Urothelium cell line (cell line): ENCODE measurements at regions not wholly inside any gene's neighbourhood (a gene's known extent, or its start where the extent isn't known, plus 50 kb on each side); places are given as distances from the start of the nearest gene placed in this dataset.
A peak's percentile ranks its signal among the peaks of the same experiment; 100 is the strongest.

ENCODE experiments used
- DNase-seq: peaks from one replicate; pipeline ENCODE4 v3.0.0; 2011; ENCODE audit warnings: low spot score, mixed read lengths
- FAIRE-seq: peaks from 2 replicates; lab custom pipeline; 2011; peaks lifted over from hg19 to GRCh38; lab: Jason Lieb, UNC

- DNase-seq = no peak
- no peak for FAIRE-seq
Observed at GRCh38 chr6:91534614-91535013, 947.7 kb upstream of the MAP3K7 start.

DNA sequence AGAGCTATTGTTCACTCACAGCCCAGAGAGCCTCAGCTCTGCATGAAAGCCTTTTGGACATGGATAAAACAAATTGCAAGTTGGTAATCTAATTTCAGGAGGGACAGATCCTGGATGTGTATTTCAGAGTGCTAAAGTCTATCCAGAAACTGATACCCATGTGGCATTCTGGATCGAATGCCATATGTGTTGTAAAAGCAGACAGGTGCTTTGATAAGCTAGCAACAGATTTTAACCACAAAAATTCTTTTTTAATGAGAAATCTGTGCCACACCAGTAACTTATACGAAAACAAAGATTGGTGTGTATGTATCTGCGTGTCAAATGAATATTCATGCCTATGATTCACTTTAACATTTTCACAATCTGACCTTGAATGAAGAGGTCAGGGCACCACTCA, 936.6 kb upstream of the MAP3K7 start:
- DNase-seq (no peak), FAIRE-seq (no peak)

- DNase-seq (no peak), FAIRE-seq (no peak)
Observed at GRCh38 chr6:91521999-91522398, 935.1 kb upstream of the MAP3K7 start.

DNA sequence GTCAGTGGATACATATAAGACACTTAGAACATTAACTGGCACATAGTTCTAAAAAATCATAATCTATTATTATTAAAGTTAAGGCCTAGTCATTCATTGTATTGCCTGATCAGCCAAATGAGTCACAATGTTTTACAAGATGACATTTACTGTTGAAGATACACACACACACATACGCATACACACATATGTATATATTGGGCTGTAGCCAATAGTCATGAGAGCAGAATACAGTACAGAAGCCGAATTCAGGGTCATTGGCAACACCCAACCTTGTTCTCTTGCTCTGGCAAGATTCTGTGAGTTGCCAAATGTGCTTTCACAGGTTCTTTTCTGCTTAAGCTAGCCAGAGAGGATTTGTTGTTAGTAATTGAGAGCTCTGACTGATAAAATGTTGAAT, 922.8 kb upstream of the MAP3K7 start:
- FAIRE-seq = no peak

GRCh38 chr6:91509039-91509438, 922.2 kb upstream of the MAP3K7 start:
- FAIRE-seq (no peak), DNase-seq (no peak)

More for the DNA sequence above, 922.8 kb upstream of the MAP3K7 start:
- DNase-seq = no peak

DNA sequence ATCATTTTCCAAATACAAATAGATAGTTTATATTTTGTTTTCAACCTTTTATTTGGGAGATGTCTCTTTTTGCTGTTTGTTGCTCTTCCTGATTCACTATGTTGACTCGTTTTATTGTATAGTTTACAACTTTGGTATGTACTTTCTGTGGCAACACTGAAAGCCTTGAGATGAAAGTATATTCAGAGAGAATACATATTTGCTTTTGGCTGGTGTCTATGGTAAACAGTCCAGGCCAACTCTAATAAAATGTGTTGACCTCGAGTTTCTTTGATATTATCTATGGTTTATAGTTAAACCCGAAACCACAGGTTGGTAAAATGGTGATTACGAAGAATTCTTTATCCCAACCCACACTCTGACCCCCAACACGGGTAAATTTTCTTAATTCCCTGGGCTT, 919.6 kb upstream of the MAP3K7 start:
- FAIRE-seq (no peak), DNase-seq (no peak)

GRCh38 chr6:91505199-91505598, 918.3 kb upstream of the MAP3K7 start:
- DNase-seq = no peak

DNA sequence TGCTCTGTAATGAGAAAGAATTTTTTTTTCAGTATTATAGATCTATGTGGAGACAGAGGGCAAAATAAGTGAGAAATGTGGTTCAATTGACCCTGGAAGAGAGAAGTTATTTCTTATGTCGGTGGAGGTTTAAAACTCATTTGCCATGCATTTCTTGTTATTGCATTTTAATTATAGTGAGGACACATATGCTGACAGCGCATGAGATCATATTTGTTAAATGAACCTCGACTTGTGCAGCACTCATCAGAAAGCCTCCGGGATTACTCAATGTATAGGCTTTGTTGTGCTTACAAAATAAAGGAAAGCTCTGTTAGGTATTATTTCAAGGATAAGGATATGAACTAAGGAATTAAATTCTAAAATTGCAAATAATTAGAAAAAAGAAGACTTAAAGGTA, 915.1 kb upstream of the MAP3K7 start:
- FAIRE-seq = no peak
- DNase-seq = no peak

More at GRCh38 chr6:91505199-91505598, 918.3 kb upstream of the MAP3K7 start:
- FAIRE-seq = no peak

- no peak for FAIRE-seq
- DNase-seq = no peak
Observed at GRCh38 chr6:91500689-91501303, 913.9 kb upstream of the MAP3K7 start.

DNA sequence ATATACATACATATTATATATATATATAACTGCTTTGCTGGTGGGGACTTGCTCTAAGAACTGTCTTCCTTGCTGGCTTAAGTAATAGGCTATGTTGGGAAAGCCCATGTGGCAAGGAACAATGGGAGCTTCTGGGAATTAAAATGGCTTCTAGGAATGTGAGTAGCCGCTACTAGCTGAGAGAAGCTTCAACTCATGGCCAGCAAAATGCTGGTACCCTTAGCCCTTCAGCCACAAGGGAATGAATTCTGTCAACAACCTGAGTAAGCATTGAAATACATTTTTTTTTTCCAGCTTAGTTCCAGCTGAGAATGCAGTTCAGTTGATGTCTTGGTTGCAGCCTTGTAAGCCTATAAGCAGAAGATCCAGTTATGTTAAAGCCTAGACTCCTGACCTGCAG, 911.7 kb upstream of the MAP3K7 start:
- no peak for DNase-seq
- FAIRE-seq = no peak

DNA sequence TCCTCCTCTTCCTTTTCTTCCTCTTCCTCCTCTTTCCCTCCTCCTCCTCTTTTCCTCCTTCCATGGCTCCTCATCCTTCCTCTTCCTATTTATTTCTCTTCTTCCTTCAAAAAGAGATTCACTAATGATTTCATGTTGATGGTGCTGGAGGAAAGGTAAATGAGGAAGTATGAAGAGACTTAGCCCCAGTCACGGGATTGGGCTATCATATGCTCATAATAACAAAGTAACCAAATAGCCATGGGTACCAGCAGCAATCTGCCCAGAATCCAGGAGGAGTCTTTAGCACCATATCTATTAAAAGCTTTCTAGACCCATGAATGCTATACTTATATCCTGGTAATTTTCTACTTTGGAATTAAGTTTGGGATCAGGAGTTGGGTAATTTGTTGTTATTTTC, 910.9 kb upstream of the MAP3K7 start:
- DNase-seq (no peak), FAIRE-seq (no peak)

GRCh38 chr6:91490671-91491301, 903.9 kb upstream of the MAP3K7 start:
- DNase-seq = no peak
- no peak for FAIRE-seq

DNA sequence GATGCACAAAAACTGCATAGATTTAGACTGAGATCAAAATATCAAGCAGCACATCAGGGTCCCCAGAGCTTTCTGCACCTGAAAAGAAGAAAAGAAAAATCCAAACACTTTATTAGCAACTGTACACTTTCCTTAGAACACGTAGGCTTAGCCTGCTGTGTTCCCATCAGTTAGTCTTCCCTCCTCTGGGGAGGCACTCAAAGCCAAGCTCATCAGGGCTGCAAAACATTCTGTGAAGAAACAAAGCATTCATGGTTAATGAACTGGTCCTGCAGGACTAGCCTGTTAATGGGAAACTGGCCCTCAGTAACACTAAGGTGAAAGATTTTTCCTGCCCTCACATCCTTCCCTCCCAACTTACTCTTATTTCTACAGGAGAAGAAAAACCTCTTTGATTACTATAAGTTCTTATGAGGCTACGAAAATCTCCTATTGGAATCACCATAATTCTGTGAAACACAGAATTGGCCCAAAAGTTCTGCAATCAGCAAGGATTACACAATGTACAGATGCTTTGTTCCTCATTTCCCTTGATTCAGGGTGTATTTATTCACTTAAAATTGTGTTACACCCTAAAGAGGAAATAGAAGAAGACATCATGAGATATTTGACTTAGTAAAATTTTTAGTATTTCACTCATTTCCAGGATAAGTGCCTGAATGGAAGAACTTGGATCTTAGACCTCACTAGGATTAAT, 901.0 kb upstream of the MAP3K7 start:
- no peak for FAIRE-seq
- no peak for DNase-seq

DNA sequence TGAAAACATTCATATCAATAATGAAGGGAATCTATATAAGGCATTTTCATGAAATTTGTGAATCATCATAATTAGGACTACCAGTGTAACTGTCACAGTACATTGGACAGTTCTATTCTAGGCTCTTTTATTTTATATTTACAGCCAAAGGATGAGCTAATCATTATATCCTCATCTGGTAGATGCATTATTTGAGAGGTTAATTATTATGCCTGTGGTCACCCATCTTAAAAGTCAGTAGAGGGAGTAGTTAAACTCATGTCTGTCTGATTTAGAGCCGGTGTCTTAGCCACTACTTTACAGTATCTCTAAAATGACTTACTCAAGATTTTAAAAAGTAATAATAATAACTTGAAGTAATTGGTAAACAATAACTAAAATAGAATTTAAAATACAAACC, 899.3 kb upstream of the MAP3K7 start:
- FAIRE-seq (no peak), DNase-seq (no peak)

- FAIRE-seq = no peak
- no peak for DNase-seq
Observed at GRCh38 chr6:91485047-91485446, 898.2 kb upstream of the MAP3K7 start.

- DNase-seq = no peak
- no peak for FAIRE-seq
Observed at GRCh38 chr6:91483415-91484105, 896.7 kb upstream of the MAP3K7 start.

GRCh38 chr6:91482498-91482897, 895.6 kb upstream of the MAP3K7 start:
- FAIRE-seq (no peak), DNase-seq (no peak)

DNA sequence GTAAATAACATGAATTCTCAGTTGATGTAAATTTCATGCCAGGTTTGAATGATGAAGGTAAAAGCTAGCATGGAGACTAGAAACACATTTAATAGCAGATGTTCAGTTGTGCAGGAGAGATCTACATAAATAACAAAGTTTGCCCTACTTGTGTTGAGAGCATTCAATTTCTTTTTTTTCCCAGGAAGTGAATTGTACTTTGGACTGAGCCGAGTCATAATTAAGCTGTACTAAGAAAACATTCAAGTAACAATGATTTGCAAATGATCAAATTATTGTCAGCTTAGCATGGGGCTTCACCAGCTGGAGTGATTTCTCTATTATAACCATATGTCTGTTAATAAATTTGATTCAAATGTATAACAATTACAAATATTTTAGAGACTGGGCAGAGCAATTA, 893.5 kb upstream of the MAP3K7 start:
- no peak for DNase-seq

DNA sequence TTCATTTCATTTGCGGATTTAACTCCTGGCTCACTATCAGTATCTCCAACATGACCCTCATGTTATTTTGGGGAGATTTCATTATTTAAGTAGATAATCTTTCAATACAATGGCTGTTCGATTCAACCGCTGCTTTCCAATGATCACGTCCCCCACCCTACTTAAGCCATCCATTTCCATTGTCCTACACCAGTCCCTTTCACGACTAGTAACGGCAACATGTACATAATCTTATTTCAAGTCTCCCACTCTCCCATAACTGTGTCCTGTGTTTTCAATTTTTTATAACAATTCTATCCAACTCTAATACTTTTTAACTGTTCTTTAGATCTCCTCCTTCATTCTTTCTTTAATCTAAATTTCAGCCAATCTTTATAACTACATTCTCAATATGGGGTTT, 890.8 kb upstream of the MAP3K7 start:
- FAIRE-seq = no peak

More for the DNA sequence above, 893.5 kb upstream of the MAP3K7 start:
- FAIRE-seq = no peak

DNA sequence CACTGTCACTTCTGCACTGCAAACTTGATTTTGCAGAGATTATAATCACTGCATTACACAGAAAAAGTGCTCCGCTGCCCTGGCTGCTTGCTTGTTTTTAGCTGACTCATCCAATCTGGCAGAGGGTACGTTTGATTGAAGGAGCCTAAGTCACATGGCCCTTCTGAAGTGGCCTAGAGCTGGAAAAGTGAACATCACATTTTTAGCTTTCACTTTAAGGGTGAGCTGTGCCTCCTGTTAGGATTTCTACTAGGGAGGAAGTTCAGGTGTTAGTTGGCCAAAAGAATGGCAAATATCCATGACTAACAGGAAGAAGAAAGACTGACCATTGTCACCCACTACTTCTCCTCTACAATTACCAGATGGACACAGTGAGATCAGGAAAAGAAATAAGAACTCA, 889.1 kb upstream of the MAP3K7 start:
- no peak for FAIRE-seq
- DNase-seq = peak; percentile 33

More for the DNA sequence above, 890.8 kb upstream of the MAP3K7 start:
- no peak for DNase-seq

DNA sequence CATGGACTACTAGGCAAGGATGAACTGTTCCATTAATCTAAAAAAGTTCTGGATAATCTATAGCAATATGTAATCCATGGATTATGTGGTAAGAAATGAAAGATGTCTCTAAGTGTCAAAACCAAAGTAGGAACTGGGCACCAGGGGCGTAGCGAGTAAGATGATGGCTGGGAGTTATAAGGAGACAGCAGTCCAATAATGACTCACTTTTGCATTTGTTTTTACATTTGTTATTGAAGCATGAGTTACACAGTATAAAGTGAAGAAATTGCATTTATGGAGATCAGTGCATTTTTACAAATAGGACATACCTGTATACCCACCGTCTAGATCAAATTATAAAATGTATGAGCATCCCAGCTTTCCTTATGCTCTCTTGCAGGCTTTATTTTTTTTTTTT, 878.5 kb upstream of the MAP3K7 start:
- no peak for DNase-seq
- no peak for FAIRE-seq

DNA sequence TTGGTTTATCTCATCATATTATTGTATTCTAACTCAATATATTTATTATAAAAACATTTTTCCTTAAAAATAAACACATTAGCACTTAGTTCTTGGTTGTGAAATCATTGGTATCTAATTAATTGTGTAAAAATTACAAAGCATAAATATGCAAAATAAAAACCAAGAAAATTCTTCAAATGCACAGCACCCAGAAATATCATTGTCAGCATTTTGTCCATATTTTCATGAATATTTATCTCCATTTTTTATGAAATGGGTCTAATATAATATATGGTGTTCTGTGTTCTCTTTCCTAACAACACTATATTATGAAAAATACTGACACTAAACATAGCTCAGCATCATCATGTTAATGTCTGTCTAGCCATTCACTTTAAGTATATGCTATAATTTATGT, 877.8 kb upstream of the MAP3K7 start:
- no peak for DNase-seq
- no peak for FAIRE-seq
